ENCODE measurements at regions not wholly inside any gene's neighbourhood (a gene's known extent, or its start where the extent isn't known, plus 50 kb on each side); places are given as distances from the start of the nearest gene placed in this dataset.

DNA sequence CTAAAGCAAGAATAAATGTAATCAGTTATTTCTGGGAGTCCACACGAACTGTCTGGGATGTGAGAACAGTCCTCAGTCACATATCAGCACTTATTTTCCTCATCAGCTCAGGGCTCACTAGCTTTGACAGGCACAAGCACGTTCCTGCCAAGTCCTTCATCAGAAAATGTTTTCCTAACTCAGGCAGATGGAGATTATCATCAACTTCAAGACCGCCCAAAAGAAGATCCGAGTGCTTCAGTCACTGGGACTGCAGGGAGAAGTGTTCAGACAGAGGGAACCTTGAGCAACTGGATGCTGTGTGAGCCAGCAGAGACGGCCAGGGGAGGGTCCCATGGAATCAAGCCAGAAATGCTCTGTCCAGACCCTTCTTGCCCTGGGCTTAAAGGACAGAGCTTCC lies 189.4 kb downstream of the NXNL2 start:
- H3K27ac Mint-ChIP-seq = no peak overlapping the region
- peaks cover 25% of the 10 kb centered on the region for H3K27me3 Mint-ChIP-seq
- no peak overlapping the region for H3K4me3 Mint-ChIP-seq
- no peaks in the 10 kb centered on the region for H3K36me3 Mint-ChIP-seq (ENCODE audit: low read depth)
- H3K9me3 Mint-ChIP-seq = no peaks in the 10 kb centered on the region
- no peak for ATAC-seq (replicated peaks)
- H3K4me1 Mint-ChIP-seq = no peaks in the 10 kb centered on the region

DNA sequence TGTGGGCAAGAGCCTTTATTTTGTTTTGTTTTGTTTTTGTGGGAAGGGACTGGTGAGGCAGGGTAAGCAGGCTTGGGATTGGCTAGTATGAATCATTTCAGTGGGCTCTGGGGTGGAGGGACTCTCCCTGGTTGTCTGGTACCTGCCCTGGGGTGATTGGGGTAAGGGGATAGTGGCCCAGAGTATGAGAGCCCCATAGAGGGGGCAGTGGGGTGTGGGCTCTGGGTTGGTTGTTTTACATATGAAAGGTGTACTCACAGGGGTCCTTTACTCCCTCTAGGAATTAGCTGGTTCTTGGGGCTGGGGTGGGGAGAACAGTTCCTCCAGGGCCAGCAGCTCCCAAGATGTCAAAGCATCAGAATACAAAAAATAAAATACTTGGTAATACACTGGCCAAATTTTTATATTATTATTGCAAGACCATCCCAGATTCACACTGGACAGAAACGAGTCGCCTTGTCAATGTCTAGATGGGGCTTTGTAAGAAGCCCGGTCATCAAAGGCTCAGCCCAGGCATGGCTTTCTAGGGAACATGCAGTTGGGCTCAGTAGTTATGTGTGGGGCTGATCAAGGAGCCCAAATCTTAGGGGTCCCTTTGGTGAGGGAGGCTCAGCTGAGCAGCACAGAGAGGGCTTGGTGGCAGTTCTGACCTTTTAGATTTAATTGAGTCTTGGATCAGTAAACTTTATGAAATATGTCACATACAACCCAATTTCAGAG lies 190.5 kb downstream of the NXNL2 start:
- Mint-ChIP-seq H3K36me3 (ENCODE audit: low read depth) (no peaks in the 10 kb centered on the region), H3K9me3 (no peaks in the 10 kb centered on the region), H3K27ac (no peak overlapping the region), H3K4me3 (no peak overlapping the region), H3K4me1 (no peaks in the 10 kb centered on the region), H3K27me3 (peaks cover 24% of the 10 kb centered on the region)
- ATAC-seq (replicated peaks) = no peak

- Mint-ChIP-seq H3K36me3 (ENCODE audit: low read depth) (no peaks in the 10 kb centered on the region), H3K27me3 (peaks cover 31% of the 10 kb centered on the region), H3K27ac (no peak overlapping the region), H3K4me1 (no peaks in the 10 kb centered on the region), H3K4me3 (no peak overlapping the region), H3K9me3 (no peaks in the 10 kb centered on the region)
- no peak for ATAC-seq (replicated peaks)
These were observed 191.8 kb downstream of the NXNL2 start for GRCh38 chr9:88726803-88727202.

DNA sequence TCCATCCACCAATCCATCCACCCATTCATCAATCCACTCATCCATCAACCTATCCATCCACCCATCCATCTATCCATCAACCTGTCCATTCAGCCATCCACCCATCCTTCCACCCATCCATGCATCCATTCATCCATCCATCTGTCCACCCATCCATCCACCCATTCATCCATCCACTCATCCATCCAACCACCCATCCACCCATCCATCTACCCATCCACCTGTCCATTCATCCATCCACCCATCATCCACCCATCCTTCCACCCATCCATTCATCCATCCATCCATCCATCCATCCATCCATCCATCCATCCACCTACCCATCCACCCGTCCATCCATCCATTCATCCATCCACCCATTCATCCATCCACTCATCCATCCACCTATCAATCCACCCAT lies 195.8 kb downstream of the NXNL2 start:
- H3K27me3 Mint-ChIP-seq = peaks cover 22% of the 10 kb centered on the region
- no peaks in the 10 kb centered on the region for H3K36me3 Mint-ChIP-seq (ENCODE audit: low read depth)
- no peak overlapping the region for H3K4me3 Mint-ChIP-seq
- H3K4me1 Mint-ChIP-seq = no peaks in the 10 kb centered on the region
- H3K27ac Mint-ChIP-seq = no peak overlapping the region
- no peak for ATAC-seq (replicated peaks)
- no peaks in the 10 kb centered on the region for H3K9me3 Mint-ChIP-seq

GRCh38 chr9:88732128-88732527 lies 197.2 kb downstream of the NXNL2 start:
- ATAC-seq (replicated peaks) = no peak
- no peaks in the 10 kb centered on the region for H3K9me3 Mint-ChIP-seq
- H3K4me3 Mint-ChIP-seq = no peak overlapping the region
- no peak overlapping the region for H3K27ac Mint-ChIP-seq
- no peaks in the 10 kb centered on the region for H3K4me1 Mint-ChIP-seq
- no peaks in the 10 kb centered on the region for H3K36me3 Mint-ChIP-seq (ENCODE audit: low read depth)
- peaks cover 18% of the 10 kb centered on the region for H3K27me3 Mint-ChIP-seq

DNA sequence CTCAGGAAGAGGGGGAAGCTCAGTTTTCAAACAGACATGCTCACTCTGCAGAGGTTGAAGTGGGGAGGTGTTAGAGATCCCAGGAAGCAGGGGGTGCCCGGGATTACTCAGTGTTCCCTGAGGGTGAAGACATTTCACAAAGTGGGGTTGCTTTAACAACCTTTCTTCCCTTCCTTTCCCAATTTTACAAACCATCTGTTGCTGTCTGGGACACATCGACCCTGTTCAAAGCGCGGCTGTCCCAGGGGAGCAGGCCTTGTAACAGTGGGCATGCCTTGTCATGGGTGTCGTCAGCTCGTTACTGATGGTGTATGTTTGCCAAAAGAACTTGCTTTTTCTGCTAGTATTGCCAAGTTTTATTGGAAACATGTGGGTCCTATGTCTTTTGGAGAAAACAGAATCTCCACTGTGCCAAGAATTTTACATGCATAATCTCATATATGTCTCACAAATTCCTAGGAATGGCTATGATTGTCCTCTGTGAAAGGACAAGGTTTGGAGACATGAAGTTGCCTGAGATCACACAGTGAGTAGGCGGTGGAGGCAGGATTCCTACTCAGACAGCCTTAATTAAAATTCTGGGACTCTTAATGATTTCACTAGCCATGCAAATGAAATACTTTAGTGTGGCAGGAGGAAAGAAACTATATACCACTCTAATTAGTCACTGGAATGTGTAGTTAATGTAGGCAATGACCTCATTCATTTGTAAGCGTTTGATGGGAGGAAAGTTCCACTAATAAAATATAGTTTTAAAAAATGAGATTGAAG lies 198.9 kb downstream of the NXNL2 start:
- no peaks in the 10 kb centered on the region for H3K9me3 Mint-ChIP-seq
- H3K4me1 Mint-ChIP-seq = no peaks in the 10 kb centered on the region
- no peak overlapping the region for H3K4me3 Mint-ChIP-seq
- peaks cover 18% of the 10 kb centered on the region for H3K27me3 Mint-ChIP-seq
- ATAC-seq (replicated peaks) = no peak
- H3K36me3 Mint-ChIP-seq (ENCODE audit: low read depth) = no peaks in the 10 kb centered on the region
- H3K27ac Mint-ChIP-seq = no peak overlapping the region

GRCh38 chr9:88734527-88734926 lies 199.5 kb downstream of the NXNL2 start:
- no peak for ATAC-seq (replicated peaks)
- H3K4me3 Mint-ChIP-seq = no peak overlapping the region
- no peaks in the 10 kb centered on the region for H3K36me3 Mint-ChIP-seq (ENCODE audit: low read depth)

DNA sequence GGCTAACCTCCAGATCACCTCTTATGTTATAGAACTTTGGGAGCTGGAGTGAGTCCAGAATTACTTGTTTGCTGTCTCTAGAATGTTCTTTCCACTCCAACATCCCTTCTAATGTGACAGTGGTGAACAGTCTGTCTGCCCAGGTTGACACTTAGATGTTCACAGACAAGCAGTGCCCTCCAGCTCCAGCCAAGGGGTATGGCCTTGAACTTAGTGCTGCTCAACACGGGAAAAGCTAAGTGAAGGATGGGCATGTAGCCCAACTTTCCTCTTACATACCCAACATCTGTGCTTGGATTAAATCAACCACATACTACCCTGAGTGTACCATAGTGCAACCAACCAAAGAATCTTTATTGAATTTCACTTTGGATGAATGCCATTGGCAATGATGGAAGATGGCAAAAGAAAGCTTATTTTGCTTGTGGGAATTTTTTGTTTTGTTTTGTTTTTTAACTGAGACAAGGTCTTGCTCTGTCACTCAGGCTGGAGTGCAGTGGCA lies 201.2 kb downstream of the NXNL2 start:
- peaks cover 12% of the 10 kb centered on the region for H3K27me3 Mint-ChIP-seq
- no peak overlapping the region for H3K4me3 Mint-ChIP-seq
- no peaks in the 10 kb centered on the region for H3K4me1 Mint-ChIP-seq
- no peaks in the 10 kb centered on the region for H3K9me3 Mint-ChIP-seq
- H3K27ac Mint-ChIP-seq = no peak overlapping the region
- H3K36me3 Mint-ChIP-seq (ENCODE audit: low read depth) = no peaks in the 10 kb centered on the region
- ATAC-seq (replicated peaks) = no peak

More at GRCh38 chr9:88734527-88734926, 199.5 kb downstream of the NXNL2 start:
- Mint-ChIP-seq H3K27me3 (peaks cover 16% of the 10 kb centered on the region), H3K4me1 (no peaks in the 10 kb centered on the region), H3K9me3 (no peaks in the 10 kb centered on the region), H3K27ac (no peak overlapping the region)

- peaks cover 17% of the 10 kb centered on the region for H3K27me3 Mint-ChIP-seq
- H3K4me1 Mint-ChIP-seq = no peaks in the 10 kb centered on the region
- no peak overlapping the region for H3K4me3 Mint-ChIP-seq
- H3K36me3 Mint-ChIP-seq (ENCODE audit: low read depth) = no peaks in the 10 kb centered on the region
- no peaks in the 10 kb centered on the region for H3K9me3 Mint-ChIP-seq
- no peak overlapping the region for H3K27ac Mint-ChIP-seq
- no peak for ATAC-seq (replicated peaks)
These were observed 202.1 kb downstream of the NXNL2 start for GRCh38 chr9:88737031-88737430.

DNA sequence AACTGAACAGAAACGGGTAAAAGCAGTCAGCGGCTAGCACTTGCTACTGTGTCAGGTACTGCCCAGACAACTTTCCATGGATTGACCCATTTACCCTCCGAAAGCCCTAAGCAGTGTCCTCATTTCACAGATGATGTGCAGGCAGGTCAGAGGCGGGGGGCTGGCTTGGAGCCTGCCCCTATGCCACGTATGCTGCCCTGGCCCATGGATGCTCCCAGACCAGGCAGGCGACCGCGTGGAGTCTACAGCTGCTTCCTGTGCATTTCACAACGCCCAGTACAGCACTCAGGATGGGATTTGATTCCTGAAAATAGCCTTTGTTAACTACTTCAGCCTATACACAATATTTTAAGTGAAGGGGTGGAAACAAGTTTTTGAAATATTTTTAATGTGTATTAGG lies 202.9 kb downstream of the NXNL2 start:
- H3K4me1 Mint-ChIP-seq = no peaks in the 10 kb centered on the region
- no peaks in the 10 kb centered on the region for H3K9me3 Mint-ChIP-seq
- peaks cover 19% of the 10 kb centered on the region for H3K27me3 Mint-ChIP-seq
- H3K27ac Mint-ChIP-seq = no peak overlapping the region
- H3K4me3 Mint-ChIP-seq = no peak overlapping the region
- ATAC-seq (replicated peaks) = no peak
- H3K36me3 Mint-ChIP-seq (ENCODE audit: low read depth) = no peaks in the 10 kb centered on the region

DNA sequence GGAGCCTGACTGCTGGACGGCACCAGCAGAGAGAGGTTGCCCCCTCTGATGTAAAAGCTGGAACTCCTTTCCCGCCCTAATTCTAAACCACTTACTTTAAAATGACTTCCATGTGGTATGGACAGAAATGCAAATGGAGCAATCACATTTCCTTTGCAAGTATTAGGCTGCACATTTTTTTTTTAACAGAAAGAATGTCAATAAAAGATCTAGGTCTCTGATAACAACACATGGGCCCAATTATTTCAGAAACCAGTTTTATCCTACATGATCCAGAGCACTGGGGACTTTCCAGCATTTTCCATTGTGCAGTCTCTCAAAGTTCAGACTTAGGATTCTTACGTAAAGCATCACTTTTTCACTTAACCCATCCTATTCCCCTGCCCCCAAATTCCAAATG lies 203.7 kb downstream of the NXNL2 start:
- H3K36me3 Mint-ChIP-seq (ENCODE audit: low read depth) = no peaks in the 10 kb centered on the region
- H3K4me1 Mint-ChIP-seq = no peaks in the 10 kb centered on the region
- peaks cover 19% of the 10 kb centered on the region for H3K27me3 Mint-ChIP-seq
- no peak overlapping the region for H3K4me3 Mint-ChIP-seq
- no peak overlapping the region for H3K27ac Mint-ChIP-seq
- no peaks in the 10 kb centered on the region for H3K9me3 Mint-ChIP-seq
- ATAC-seq (replicated peaks) = no peak

DNA sequence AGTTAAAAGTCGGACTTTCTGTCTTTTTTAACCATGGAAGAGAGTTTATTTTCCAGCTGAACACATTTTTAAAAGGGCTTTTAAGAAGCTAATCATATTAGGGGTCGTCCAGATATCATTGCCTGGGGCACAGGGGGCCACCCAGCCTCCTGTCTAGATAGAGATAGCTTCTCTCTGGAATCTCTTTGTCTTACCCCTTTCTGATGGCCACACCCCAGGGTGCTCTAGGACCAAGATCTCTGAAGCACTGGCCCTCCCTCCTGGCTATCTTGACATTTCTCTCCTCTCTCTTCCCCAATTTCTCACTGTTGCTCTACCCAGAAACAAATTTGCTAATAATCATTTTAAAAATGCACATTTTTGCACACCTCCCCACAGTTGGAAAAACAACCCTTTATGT lies 204.4 kb downstream of the NXNL2 start:
- H3K9me3 Mint-ChIP-seq = no peaks in the 10 kb centered on the region

GRCh38 chr9:88740844-88741243 lies 205.9 kb downstream of the NXNL2 start:
- ATAC-seq (replicated peaks) = no peak
- peaks cover 23% of the 10 kb centered on the region for H3K27me3 Mint-ChIP-seq

More for the DNA sequence above, 204.4 kb downstream of the NXNL2 start:
- H3K36me3 Mint-ChIP-seq (ENCODE audit: low read depth) = no peaks in the 10 kb centered on the region
- no peak for ATAC-seq (replicated peaks)
- H3K27ac Mint-ChIP-seq = no peak overlapping the region
- no peaks in the 10 kb centered on the region for H3K4me1 Mint-ChIP-seq
- no peak overlapping the region for H3K4me3 Mint-ChIP-seq
- peaks cover 19% of the 10 kb centered on the region for H3K27me3 Mint-ChIP-seq

DNA sequence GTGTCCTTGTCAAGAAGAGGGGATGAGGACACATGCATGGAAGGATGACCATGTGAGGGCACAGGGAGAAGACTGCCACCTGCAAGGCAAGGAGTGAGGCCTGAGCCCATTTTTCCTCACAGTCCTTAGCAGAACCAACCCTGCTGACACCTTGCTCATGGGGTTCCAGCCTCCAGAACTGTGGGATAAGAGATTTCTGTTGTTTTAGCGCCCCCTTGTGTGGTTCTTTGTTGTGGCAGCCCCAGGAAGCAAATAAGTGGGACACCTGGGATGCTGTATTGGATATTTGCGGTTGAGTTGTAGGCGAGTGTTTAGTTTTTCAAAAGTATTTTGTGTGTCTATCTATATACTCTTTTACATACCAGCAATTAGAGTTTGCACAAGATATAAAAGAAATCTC lies 206.4 kb downstream of the NXNL2 start:
- Mint-ChIP-seq H3K4me1 (no peaks in the 10 kb centered on the region), H3K4me3 (no peak overlapping the region), H3K9me3 (no peaks in the 10 kb centered on the region), H3K36me3 (ENCODE audit: low read depth) (no peaks in the 10 kb centered on the region), H3K27me3 (peaks cover 27% of the 10 kb centered on the region), H3K27ac (no peak overlapping the region)
- no peak for ATAC-seq (replicated peaks)

More at GRCh38 chr9:88740844-88741243, 205.9 kb downstream of the NXNL2 start:
- Mint-ChIP-seq H3K4me3 (no peak overlapping the region), H3K27ac (no peak overlapping the region), H3K4me1 (no peaks in the 10 kb centered on the region), H3K9me3 (no peaks in the 10 kb centered on the region), H3K36me3 (ENCODE audit: low read depth) (no peaks in the 10 kb centered on the region)

- Mint-ChIP-seq H3K36me3 (ENCODE audit: low read depth) (no peaks in the 10 kb centered on the region), H3K27me3 (peaks cover 30% of the 10 kb centered on the region), H3K9me3 (no peaks in the 10 kb centered on the region), H3K27ac (no peak overlapping the region), H3K4me1 (no peaks in the 10 kb centered on the region), H3K4me3 (no peak overlapping the region)
- ATAC-seq (replicated peaks) = no peak
These were observed 207.5 kb downstream of the NXNL2 start for GRCh38 chr9:88742483-88742882.
